NCI-H774 (cell line): ENCODE measurements at regions not wholly inside any gene's neighbourhood (a gene's known extent, or its start where the extent isn't known, plus 50 kb on each side); places are given as distances from the start of the nearest gene placed in this dataset.

ENCODE experiments used
- DNase-seq: peaks from one replicate; lab custom pipeline; 2025; lab: John Stamatoyannopoulos, UW

DNA sequence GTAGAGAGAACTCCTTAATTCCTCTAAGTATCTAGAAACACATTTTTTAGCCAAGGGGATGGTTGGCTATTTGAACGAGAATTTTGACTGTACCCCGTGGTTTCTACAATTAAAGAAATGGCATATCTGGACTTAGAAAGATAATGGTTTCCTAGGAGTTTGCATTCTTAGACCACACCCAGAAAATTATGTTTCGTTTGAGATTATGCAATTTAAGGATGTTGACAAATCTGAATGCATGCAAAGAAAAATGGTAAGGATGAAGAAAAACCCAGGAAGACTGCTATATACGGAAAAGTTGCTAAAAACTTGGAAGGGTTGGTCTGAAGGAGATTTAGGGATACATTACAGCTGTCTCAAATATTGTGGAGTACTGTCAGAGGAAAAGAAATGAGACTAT is 538.5 kb upstream of the WWC1 start:
- DNase-seq, result no peak

DNA sequence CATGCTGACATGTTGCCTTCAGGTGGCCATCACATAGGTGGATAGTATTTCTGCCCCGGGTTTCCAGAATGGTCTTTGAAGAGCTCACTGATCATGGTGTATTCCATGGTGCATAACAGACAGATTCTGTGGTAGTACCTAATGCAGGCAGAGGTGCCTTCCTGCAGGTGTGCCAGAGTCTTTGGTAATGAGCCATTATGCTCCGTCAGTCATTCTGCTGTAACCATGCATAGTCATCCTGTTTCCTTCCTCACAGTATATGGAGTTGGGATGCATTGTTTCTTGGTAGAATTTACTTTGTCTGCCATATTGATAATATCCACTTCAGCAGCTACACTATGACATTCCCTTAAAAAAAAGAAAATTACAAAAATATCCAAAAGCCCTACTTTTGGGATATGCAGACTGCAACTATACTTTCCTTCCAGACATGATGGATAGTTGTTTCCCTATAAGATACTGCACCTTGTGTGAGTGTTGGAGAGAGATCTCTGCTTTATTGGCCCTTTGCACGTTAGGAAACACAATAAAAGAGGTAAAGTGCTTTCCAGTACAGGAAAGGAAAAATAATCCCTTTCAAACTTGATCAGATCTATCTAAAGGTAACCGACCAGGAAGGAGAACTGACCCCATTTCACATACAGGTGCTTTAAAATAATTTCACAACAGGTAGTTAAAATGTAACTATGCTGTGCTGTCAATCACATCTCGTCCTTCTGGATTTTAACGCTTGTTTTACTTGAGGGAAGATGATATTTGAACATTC is 537.5 kb upstream of the WWC1 start:
- DNase-seq, result no peak

DNA sequence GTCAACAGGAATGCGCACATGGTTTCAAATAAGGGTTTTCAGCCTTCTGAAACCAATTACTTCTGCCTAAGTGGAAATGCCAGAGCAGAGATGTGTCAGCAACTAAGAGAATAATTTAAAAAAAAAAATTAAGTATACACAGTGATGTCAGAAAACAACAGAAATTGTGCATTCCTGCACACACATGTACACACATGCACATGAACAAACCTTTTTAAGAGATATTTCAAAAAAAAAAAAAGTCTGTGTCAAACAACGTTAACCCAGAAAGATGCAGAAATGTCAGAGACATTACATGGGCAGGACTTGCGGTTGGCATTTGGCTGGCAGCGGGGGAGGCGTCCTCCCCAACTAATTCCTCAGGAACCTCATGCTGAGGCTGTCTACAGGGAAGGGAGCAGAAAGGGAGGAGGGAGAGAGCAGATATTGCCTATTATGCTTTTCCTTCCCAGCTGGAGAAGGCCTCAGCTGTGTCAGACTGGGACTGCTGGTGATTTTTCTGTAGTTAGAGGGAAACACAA is 536.9 kb upstream of the WWC1 start:
- DNase-seq, result no peak

DNA sequence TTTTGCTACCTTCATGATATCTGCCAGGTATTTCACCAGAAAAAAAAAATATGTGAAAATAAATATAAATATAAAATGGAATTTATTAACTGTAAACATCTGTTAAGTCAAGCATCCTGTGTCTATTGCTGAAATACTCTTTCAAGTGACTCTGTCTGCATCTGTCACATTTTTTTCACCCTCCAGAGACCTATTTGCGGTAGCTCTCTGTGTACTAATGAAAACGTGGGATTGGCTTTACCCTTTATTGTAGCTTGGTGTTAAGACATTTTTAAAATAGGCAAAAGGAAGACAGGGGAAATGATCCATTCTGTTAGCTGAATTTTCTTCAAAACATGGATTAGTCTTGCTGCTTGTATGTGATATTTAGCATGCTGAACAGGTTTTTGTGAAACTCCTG is 536.0 kb upstream of the WWC1 start:
- DNase-seq, result no peak

DNA sequence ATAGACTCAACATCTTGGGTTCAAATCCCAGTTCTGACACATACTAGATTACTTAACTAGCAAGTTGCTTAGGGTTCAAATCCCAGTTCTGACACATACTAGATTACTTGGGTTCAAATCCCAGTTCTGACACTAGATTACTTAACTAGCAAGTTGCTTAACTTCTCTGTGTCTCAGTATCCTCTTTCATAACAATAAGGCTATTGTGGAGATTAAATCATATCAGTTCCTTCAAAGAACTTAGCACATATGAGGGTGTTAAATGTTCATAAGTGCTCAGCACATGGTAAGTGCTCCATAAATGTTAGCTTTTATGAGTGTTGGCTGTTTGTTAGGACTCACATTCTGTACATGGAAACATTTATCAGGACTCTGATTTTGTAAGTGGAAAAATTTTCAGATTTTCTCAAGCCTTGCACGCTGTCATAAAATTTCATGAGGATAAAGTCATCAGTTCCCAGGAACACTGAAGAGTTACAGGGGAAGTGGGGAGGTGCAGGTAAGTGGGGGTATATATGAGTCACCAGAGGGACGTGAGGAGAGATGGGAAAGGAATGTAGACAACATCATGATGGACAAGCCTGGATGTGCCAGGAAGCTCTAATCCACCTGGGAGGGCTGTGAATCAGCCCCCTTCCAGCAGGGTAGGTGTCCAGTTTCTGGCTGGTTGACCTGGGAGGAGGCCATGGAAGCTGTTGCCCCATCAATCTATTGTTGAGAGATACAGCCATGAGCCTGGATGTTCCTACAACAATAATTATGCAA is 532.2 kb upstream of the WWC1 start:
- no peak for DNase-seq

DNA sequence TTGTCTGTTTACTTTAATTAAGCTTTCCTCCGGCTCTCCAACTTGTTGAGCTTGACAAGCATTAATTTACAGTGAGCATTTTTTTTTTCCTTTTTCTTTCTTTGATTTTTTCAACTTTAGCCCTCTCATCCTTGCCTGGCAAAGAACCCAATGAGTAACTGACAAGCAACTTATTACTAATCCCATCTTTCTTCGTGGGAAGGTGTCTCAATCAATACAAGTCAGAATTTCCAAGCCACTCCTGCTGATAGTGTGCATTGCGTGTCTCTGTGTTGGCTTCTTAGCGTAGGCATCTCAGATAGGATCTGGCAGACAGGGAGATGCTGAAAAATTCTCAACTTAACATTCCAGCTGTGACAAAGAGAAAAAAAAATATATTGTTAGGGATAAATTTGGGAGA is 527.7 kb upstream of the WWC1 start:
- DNase-seq, result no peak

DNA sequence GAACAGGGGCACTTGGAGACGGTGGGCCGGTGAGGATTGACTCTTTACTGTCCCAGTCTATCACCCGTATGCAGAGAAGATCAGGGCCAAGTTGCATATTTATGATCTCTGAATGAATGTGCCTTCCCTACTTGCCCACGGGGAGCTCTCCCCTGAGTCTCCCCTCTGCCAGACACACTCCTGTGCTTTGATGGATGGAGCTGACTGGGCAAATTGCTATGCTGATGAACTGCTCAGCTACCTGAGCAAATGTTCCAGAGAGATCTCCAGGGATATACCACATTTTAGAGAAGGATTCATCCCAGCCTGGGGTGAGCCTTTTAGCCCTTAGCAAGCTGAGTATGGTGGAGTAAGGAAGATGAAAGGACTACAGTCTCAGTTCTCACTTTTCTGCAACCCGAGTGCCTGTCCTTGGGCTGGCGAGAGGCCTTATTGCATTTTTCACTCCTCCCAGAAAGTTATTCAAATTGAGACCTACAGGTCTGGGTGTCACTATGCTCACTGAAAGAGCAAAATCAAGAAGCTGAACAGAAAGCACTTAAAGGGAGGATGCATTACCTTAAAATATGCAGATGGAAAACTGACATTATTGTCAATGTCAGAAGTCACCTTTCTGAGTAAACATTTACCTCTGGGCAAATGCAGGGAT is 526.7 kb upstream of the WWC1 start:
- no peak for DNase-seq

DNA sequence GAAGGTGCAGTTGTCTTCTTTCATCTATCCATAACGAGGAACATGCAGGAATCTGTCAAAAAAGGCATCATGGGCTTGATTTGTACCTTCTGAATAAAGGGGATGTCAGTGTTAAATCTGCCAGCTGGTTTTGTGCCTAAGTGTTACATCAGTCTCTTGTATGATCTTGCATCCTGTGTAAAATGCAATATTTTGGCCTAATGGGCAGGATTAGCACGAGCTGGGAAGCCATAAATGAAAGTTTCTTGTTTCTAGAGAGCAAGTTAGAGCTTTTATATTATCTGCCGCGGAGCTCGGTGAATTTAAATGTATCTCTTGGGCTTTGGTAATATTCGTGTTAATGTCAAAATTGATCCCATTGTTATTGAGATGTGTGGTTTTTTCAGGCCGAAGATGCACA is 526.1 kb upstream of the WWC1 start:
- DNase-seq, result no peak

DNA sequence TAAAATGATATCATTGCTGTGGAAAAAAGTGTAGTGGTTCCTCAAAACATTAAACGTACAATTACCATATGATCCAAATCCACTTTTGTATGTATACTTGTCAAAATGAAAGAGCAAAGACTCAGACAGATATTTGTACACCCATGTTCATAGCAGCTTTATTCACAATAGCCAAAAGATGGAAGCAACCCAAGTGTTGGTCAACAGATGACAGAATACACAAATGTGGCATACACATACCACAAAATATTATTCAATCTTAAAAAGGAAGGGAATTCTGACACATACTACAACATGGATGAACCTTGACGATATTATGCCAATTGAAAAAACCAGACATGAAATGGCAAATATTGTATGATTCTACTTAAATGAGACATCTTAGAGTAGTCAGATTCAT is 524.5 kb upstream of the WWC1 start:
- no peak for DNase-seq

DNA sequence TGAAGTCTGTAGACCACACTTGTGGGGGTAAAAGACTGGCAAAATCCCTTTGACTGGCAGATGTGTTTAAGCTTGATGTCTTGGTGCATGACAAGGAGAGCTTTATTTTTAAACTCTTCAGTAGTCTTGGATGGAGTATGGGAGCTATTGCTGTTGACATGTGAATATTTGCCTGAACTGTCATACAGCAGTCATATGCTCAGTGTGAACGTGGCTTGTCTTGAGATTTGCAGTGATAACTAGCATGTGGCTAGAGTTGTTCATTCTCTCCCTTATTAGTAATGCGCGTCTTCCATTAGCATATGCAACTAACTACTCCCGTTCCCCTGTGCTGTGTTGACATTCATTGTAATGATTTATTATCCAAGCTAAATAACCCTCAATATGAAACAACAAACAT is 523.6 kb upstream of the WWC1 start:
- no peak for DNase-seq

DNA sequence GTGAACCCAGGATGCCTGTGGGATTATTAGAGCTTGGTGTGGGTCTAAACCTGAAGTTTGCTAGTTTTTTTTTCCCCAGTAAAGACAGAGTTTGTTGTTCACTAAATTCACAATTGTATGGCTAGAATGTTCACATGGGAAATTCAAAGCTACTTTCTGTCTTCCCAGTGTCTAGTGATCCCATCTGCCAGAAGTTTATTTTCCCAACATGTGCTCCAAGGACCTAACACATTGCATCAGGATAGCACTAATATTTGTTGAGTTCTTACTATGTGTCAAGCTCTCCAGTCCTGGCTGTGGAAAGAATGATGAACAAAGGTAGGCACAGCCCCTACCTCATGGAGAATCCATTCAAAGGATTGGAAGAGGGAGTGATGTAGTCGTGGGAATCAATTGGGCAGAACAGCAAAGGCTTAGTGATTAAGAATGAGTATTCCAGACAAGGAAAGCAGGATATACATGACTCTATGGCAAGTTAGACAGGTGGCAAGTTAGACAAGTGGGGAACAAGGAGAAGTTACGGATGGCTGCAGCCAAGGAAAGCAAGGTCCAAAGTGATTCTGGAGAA is 521.5 kb upstream of the WWC1 start:
- no peak for DNase-seq

DNA sequence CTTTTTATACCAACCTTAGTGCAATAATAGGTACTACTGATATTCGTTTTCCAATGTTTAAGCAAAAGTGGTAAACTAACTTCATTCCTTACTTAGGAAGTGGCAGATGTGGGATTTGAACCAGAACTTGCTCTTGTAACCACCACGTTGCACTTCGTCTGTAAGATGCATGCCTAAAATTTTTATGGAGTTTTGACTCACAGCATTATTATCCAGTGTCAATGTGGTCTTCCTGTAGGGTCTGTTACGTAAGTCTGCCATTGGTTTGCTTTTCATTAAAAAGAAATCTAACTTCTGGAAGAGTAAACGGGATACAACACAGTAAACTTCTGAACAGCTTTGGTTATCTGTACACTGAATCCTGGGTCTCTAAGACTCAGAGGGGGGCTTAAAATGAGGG is 521.0 kb upstream of the WWC1 start:
- no peak for DNase-seq

DNA sequence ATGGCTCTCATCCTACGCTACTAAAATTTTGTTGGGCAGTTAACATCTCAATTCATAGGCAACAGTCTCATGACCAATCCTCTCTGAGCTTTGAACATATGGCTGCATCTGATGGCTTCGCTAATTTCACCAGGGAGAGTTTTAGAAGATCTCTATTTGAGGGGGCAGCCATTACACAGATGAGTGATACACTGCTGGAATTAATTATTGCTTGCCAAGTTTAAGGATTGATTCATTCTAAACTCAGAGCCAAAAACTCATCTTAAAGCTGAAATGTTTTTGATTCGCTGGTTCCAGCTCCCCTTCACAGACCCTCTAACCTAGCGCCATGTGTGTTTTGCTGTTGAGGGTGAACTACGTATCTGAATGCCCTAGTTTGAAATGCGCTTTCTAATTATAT is 519.9 kb upstream of the WWC1 start:
- no peak for DNase-seq

DNA sequence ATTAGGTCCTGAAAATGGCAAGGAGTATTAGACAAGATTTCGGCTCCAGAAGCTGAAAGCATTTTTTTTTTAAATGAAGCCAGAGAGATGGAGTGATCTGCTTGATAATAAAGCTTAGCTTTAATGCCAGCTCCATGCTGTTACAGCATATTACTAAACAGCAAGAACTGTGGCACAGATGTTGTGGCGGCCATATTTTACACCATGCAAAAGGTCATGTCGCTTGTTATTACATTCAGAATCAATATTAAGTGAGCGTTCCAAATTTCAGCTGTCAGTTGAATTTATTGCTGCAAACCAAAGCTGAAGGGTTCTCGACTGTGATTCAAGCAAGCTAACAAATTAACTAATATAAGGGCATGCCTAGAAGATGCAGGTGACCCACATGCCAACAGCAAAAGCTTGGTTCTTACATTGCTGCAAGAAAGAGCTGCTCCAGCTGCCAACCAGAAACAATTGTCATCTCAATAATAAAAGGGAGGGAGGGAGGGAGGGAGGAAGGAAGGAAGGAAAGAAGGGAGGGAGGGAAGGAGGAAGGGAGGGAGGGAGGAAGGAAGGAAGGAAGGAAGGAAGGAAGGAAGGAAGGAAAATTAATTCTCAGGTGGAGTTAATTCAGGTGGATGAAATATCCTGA is 517.7 kb upstream of the WWC1 start:
- no peak for DNase-seq

DNA sequence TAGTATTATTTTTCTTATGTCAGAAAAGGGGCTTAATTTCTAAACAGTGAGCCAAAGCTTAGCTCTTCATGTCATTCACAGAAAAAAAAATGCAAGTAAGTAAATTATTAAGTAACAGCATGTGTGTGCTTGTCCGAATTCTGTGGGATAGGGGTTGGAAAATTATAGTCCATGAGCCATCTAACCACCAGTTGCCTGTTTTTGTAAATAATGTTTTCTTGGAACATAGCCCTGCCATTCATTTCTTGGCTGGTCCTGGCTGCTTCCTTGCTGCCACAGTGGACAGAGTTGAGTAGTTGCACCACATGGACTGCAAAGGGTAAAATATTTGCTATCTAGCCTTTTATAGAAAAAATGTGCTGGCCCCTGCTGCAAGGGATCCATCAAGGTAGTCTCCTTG is 513.7 kb upstream of the WWC1 start:
- DNase-seq, result no peak

DNA sequence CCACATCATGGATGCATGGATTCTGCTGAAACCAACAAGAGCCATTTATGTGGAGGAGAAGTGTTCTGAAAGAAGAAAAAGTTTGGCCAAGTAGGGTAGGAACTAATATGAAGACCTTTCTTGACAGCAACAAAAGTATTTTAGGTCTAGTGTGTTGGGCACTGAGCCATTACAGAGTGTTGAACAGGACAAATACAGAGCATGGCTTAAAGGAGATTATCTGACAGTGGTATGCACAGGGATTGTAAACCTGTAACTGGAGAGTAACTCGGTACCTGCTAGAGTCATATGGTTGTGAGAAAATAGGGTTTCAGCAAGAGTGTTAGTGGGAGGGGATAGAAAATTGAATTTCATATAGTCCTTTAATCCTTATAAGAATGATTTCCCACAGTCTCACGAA is 513.2 kb upstream of the WWC1 start:
- no peak for DNase-seq

DNA sequence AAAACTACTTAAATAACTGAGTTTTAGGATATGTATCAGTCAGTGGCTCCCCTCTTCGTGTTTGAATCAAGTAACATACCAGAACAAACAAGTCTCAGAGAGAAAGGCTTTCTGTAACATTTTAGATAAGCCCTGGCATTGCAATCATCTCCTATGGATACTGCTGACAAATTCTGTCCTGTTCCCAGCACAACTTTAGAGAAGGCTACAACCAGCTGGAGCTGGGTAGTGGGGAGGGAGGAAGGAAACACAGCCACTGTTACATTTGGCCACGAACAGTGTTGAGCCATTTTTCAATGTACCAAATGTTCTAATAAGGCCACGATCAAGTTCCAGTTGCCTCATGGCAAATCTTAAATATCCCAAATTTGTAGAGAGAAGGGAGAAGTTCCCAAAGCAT is 511.8 kb upstream of the WWC1 start:
- DNase-seq, result no peak

DNA sequence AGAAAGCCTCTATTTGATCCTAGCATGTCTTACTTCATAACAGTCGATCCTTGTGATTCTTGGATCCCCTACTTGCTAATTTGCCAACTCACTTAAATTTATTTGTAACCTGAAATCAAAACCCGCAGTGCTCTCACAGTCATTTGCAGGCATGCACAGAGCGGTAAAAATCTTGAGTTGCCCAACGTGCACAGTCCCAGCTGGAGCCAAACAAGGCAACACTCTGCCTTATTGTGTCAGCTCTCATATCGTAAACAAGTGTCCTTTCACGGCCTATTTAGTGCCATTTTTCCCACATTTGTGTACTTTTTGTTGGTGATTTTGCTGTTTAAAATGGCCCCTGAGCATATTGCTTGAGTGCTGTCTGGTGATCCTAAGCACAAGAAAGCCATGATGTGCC is 511.3 kb upstream of the WWC1 start:
- no peak for DNase-seq

DNA sequence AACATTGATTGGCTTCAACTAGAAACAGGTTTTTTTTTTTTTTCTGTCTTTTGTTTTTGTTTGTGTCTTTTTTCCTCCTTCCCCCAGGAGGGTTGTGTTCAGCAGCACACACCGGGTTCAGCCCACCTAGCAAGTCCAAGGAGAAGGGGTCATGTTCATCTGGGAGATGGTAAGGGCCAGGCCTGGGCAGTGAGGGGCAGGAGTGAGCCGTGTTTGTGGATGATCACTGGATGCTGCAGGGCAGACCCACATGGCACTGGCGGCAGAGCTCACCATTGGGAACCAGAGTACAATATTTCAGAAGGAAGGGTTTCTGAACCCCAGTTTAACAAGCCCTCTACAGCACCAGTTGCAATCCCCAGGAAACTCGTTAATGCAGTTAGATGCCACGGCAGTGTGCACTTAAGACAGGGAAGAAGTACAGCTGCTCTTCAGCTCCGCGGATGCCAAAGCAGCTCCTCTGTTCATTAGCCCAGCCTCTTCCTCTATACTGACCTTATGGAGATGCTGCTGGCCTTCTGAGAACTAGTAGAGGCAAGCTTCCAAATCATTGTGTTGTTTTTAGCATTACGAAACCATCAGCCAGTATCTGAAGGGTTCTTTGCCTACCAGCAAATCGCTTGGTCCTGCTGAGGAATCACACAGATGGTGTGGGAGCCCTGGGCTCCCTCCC is 508.2 kb upstream of the WWC1 start:
- no peak for DNase-seq

DNA sequence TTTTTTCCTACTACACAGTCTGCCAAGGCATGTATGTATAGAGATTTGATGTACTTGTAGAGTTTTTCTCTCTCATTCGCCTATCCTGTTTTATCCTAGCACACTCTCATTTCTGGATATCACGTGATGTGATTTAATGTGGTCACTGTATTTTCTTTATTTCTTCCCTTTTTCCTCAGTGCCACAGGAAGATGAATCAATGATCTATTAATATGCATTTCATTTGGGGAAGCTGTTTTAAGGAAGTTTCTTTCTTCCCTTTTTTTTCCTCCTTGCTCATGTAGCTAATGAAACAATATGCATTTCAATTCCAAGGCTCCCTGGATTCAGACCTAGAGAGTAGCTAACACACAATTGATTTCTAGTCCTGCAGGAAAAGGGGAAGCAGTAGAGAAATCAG is 506.3 kb upstream of the WWC1 start:
- DNase-seq, result no peak

DNA sequence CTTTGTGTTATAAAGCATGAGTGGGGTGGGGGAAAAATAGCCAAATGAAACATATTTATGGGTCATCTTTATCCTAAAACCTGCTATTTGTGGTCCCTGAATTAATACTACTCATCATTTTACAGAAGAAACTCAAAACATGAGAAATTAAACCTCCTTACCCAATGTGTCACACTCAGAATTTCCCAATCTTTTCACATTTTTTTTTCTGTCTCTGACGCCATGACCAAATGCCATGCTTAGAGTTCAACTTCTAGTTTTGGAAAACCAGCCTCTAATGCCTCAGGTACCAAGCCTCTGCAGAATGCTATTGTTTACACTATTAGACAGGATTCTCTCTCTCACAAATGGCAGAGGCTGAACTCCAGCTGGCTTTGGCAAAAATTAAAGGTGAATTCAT is 505.5 kb upstream of the WWC1 start:
- DNase-seq, result no peak
